GM10248 (cell line): ENCODE measurements at regions not wholly inside any gene's neighbourhood (a gene's known extent, or its start where the extent isn't known, plus 50 kb on each side); places are given as distances from the start of the nearest gene placed in this dataset.

Experiments used
- CTCF ChIA-PET: fragments of 300-600 bp; sonication (Branson Sonifier 250); formaldehyde crosslinking; extraction: SDS; loops from one replicate; lab custom pipeline; 2021; ENCODE audit warnings: antibody characterized with exemption; lab: Yijun Ruan, JAX
- POLR2A ChIA-PET: fragments of 350-650 bp; sonication (Branson Sonifier 250); formaldehyde crosslinking; extraction: SDS; loops from one replicate; lab custom pipeline; 2020; ENCODE audit warnings: antibody characterized with exemption; lab: Yijun Ruan, JAX
- DNase-seq: peaks from one replicate; pipeline ENCODE4 v3.0.0; 2012; ENCODE audit errors: extremely low spot score
- CTCF ChIP-seq: IDR thresholded peaks from 2 replicates; pipeline ENCODE4 v1.5.1; 2012; ENCODE audit warnings: mild to moderate bottlenecking, low read depth; ENCODE audit errors: extremely low read depth, missing control alignments, control extremely low read depth

GRCh38 chr1:4532656-4533055 lies 121.8 kb upstream of the AJAP1 start:
- no peak for DNase-seq
- ChIA-PET CTCF (no interaction called here), POLR2A (no interaction called here)
- no peak for TF ChIP-seq CTCF

- no peak for TF ChIP-seq CTCF
- POLR2A ChIA-PET, result no interaction called here
- DNase-seq, result no peak
- CTCF ChIA-PET, result no interaction called here
Measured at GRCh38 chr1:4546911-4547310, 107.5 kb upstream of the AJAP1 start.

GRCh38 chr1:4549930-4550329 lies 104.5 kb upstream of the AJAP1 start:
- ChIA-PET POLR2A (no interaction called here), CTCF (interaction anchor here (1.0 kb wide), 1 partner anchor 8 kb away, joined by 3 read pairs; no protein-coding TSS in a partner anchor)
- TF ChIP-seq CTCF, result no peak
- DNase-seq, result no peak

GRCh38 chr1:4550941-4551340 lies 103.5 kb upstream of the AJAP1 start:
- ChIA-PET POLR2A (no interaction called here), CTCF (interaction anchor here (1.0 kb wide), 1 partner anchor 9 kb away, joined by 3 read pairs; no protein-coding TSS in a partner anchor)

GRCh38 chr1:4551706-4552105 lies 102.7 kb upstream of the AJAP1 start:
- TF ChIP-seq CTCF, result no peak
- no peak for DNase-seq
- CTCF ChIA-PET, result no interaction called here
- POLR2A ChIA-PET, result no interaction called here

More at GRCh38 chr1:4550941-4551340, 103.5 kb upstream of the AJAP1 start:
- TF ChIP-seq CTCF, result no peak
- DNase-seq, result no peak

- TF ChIP-seq CTCF, result no peak
- ChIA-PET CTCF (no interaction called here), POLR2A (no interaction called here)
- DNase-seq, result no peak
Measured at GRCh38 chr1:4553761-4554160, 100.6 kb upstream of the AJAP1 start.

GRCh38 chr1:4554271-4554865 lies 100.0 kb upstream of the AJAP1 start:
- POLR2A ChIA-PET, result no interaction called here
- CTCF ChIA-PET, result no interaction called here
- no peak for DNase-seq
- TF ChIP-seq CTCF, result no peak
